K562 (cell line): ENCODE measurements at regions not wholly inside any gene's neighbourhood (a gene's known extent, or its start where the extent isn't known, plus 50 kb on each side); places are given as distances from the start of the nearest gene placed in this dataset.
A peak's percentile ranks its signal among the peaks of the same experiment; 100 is the strongest.

Source experiments
- CHD4 ChIP-seq: fragments of 200-600 bp; sonication (generic); IDR thresholded peaks from 3 replicates; pipeline ENCODE4 v1.6.1; 2012; ENCODE audit warnings: low read depth, mild to moderate bottlenecking, mixed read lengths, low read length, inconsistent platforms; ENCODE audit not compliant: insufficient read depth, insufficient replicate concordance, poor library complexity, severe bottlenecking
- CTBP1 ChIP-seq: fragments of 450-650 bp; IDR thresholded peaks from 2 replicates; pipeline ENCODE4 v1.6.1; 2016; ENCODE audit warnings: borderline replicate concordance
- POLR2G ChIP-seq: fragments of 200-400 bp; formaldehyde crosslinking; IDR thresholded peaks from 2 replicates; pipeline ENCODE4 v1.6.1; 2017; ENCODE audit warnings: low read depth, mild to moderate bottlenecking, antibody characterized with exemption, low read length, moderate library complexity
- SMARCC2 ChIP-seq: fragments of 450-650 bp; IDR thresholded peaks from 2 replicates; pipeline ENCODE4 v1.6.1; 2017; ENCODE audit warnings: antibody characterized with exemption, moderate library complexity, mild to moderate bottlenecking, low read depth
- SP1 ChIP-seq: sonication (generic); formaldehyde crosslinking; IDR thresholded peaks from 2 replicates; pipeline ENCODE4 v1.8.1; 2022; ENCODE audit warnings: mild to moderate bottlenecking, missing genetic modification reagents
- SRSF1 ChIP-seq: fragments of 200-400 bp; formaldehyde crosslinking; IDR thresholded peaks from 2 replicates; pipeline ENCODE4 v1.6.1; 2017; ENCODE audit warnings: mild to moderate bottlenecking, low read depth, low read length, moderate library complexity
- TAF9B ChIP-seq: fragments of 450-650 bp; IDR thresholded peaks from 2 replicates; pipeline ENCODE4 v1.6.1; 2018; ENCODE audit warnings: mild to moderate bottlenecking; ENCODE audit not compliant: partially characterized antibody
- ZNF23 ChIP-seq: fragments of 250-450 bp; sonication (Bioruptor Pico); IDR thresholded peaks from 2 replicates; pipeline ENCODE4 v1.4.0; 2020; ENCODE audit warnings: mild to moderate bottlenecking
- TF ChIP-seq, protein P1 (sequence below): fragments of 450-650 bp; IDR thresholded peaks from 2 replicates; pipeline ENCODE4 v1.6.1; 2016; ENCODE audit warnings: mild to moderate bottlenecking
- TF ChIP-seq, protein P2 (sequence below): fragments of 250-450 bp; sonication (Bioruptor Pico); IDR thresholded peaks from 2 replicates; pipeline ENCODE4 v1.5.0; 2021; ENCODE audit warnings: mild to moderate bottlenecking, borderline replicate concordance
- TF ChIP-seq, protein P3 (sequence below): IDR thresholded peaks from 2 replicates; pipeline ENCODE4 v1.6.1; 2012; ENCODE audit warnings: low read depth, low read length, improper control_type of control experiment, borderline replicate concordance
- TF ChIP-seq, protein P4 (sequence below): fragments of 250-450 bp; sonication (Bioruptor Pico); IDR thresholded peaks from 2 replicates; pipeline ENCODE4 v1.4.0; 2020

DNA sequence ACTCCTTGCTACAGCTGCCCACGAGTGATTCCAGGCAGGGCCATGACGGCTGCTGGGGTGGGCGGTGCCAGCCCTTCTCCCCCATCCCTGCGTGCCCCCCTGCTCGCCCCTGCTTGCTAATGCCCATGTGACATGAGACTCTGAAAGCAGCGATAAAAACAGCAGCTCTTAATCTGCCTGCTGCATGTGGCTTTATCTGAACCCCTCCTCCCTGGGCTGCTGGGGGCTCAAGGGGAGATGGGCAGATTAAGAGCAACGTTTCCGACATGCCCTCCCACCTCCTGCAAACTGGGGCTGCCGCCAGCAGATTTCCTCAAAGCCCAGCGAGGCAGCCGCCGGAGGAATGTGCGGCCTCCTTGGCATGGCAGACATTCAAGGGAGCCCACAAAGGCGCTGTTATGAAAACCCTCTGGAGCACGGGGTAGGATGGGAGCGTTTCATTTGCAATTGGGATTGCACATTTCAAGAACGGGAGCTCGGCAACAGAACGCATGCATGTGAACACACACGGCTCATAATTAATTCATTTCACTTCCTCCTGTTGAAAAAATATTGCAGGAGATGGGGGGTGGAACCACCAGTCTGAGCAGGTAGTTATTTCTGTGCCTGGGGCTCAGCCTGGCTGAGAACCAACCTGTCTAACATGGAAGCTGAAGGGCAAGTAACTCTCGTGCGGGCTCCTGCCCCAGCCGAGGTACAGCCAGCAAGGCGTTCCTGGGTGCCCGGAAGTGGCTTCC is 504.2 kb upstream of the PROK2 start (continued):
- TF ChIP-seq, protein P1, sequence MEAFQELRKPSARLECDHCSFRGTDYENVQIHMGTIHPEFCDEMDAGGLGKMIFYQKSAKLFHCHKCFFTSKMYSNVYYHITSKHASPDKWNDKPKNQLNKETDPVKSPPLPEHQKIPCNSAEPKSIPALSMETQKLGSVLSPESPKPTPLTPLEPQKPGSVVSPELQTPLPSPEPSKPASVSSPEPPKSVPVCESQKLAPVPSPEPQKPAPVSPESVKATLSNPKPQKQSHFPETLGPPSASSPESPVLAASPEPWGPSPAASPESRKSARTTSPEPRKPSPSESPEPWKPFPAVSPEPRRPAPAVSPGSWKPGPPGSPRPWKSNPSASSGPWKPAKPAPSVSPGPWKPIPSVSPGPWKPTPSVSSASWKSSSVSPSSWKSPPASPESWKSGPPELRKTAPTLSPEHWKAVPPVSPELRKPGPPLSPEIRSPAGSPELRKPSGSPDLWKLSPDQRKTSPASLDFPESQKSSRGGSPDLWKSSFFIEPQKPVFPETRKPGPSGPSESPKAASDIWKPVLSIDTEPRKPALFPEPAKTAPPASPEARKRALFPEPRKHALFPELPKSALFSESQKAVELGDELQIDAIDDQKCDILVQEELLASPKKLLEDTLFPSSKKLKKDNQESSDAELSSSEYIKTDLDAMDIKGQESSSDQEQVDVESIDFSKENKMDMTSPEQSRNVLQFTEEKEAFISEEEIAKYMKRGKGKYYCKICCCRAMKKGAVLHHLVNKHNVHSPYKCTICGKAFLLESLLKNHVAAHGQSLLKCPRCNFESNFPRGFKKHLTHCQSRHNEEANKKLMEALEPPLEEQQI = peak; percentile 67
- TF ChIP-seq CHD4 (no peak), ZNF23 (CRISPR knock-in tag) (peak; percentile 52; the same call in 1 of the 2 replicates), SP1 (CRISPR knock-in tag) (peak; percentile 72), CTBP1 (peak; percentile 34; the same call in 1 of the 2 replicates), SRSF1 (no peak), POLR2G (peak; percentile 73), TAF9B (peak; percentile 54), SMARCC2 (peak; percentile 86; the same call in 1 of the 2 replicates)
- TF ChIP-seq, protein P2, sequence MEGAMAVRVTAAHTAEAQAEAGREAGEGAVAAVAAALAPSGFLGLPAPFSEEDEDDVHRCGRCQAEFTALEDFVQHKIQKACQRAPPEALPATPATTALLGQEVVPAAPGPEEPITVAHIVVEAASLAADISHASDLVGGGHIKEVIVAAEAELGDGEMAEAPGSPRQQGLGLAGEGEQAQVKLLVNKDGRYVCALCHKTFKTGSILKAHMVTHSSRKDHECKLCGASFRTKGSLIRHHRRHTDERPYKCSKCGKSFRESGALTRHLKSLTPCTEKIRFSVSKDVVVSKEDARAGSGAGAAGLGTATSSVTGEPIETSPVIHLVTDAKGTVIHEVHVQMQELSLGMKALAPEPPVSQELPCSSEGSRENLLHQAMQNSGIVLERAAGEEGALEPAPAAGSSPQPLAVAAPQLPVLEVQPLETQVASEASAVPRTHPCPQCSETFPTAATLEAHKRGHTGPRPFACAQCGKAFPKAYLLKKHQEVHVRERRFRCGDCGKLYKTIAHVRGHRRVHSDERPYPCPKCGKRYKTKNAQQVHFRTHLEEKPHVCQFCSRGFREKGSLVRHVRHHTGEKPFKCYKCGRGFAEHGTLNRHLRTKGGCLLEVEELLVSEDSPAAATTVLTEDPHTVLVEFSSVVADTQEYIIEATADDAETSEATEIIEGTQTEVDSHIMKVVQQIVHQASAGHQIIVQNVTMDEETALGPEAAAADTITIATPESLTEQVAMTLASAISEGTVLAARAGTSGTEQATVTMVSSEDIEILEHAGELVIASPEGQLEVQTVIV (CRISPR knock-in tag) = no peak
- TF ChIP-seq, protein P3, sequence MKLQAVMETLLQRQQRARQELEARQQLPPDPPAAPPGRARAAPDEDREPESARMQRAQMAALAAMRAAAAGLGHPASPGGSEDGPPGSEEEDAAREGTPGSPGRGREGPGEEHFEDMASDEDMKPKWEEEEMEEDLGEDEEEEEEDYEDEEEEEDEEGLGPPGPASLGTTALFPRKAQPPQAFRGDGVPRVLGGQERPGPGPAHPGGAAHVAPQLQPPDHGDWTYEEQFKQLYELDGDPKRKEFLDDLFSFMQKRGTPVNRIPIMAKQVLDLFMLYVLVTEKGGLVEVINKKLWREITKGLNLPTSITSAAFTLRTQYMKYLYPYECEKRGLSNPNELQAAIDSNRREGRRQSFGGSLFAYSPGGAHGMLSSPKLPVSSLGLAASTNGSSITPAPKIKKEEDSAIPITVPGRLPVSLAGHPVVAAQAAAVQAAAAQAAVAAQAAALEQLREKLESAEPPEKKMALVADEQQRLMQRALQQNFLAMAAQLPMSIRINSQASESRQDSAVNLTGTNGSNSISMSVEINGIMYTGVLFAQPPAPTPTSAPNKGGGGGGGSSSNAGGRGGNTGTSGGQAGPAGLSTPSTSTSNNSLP = peak; percentile 72; the same call in 1 of the 2 replicates
- TF ChIP-seq, protein P4, sequence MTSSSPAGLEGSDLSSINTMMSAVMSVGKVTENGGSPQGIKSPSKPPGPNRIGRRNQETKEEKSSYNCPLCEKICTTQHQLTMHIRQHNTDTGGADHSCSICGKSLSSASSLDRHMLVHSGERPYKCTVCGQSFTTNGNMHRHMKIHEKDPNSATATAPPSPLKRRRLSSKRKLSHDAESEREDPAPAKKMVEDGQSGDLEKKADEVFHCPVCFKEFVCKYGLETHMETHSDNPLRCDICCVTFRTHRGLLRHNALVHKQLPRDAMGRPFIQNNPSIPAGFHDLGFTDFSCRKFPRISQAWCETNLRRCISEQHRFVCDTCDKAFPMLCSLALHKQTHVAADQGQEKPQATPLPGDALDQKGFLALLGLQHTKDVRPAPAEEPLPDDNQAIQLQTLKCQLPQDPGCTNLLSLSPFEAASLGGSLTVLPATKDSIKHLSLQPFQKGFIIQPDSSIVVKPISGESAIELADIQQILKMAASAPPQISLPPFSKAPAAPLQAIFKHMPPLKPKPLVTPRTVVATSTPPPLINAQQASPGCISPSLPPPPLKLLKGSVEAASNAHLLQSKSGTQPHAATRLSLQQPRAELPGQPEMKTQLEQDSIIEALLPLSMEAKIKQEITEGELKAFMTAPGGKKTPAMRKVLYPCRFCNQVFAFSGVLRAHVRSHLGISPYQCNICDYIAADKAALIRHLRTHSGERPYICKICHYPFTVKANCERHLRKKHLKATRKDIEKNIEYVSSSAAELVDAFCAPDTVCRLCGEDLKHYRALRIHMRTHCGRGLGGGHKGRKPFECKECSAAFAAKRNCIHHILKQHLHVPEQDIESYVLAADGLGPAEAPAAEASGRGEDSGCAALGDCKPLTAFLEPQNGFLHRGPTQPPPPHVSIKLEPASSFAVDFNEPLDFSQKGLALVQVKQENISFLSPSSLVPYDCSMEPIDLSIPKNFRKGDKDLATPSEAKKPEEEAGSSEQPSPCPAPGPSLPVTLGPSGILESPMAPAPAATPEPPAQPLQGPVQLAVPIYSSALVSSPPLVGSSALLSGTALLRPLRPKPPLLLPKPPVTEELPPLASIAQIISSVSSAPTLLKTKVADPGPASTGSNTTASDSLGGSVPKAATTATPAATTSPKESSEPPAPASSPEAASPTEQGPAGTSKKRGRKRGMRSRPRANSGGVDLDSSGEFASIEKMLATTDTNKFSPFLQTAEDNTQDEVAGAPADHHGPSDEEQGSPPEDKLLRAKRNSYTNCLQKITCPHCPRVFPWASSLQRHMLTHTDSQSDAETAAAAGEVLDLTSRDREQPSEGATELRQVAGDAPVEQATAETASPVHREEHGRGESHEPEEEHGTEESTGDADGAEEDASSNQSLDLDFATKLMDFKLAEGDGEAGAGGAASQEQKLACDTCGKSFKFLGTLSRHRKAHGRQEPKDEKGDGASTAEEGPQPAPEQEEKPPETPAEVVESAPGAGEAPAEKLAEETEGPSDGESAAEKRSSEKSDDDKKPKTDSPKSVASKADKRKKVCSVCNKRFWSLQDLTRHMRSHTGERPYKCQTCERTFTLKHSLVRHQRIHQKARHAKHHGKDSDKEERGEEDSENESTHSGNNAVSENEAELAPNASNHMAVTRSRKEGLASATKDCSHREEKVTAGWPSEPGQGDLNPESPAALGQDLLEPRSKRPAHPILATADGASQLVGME = 0 out of 2 replicates have a peak, but pooled peaks have one; percentile 20
